ENCODE measurements at regions not wholly inside any gene's neighbourhood (a gene's known extent, or its start where the extent isn't known, plus 50 kb on each side); places are given as distances from the start of the nearest gene placed in this dataset.

DNA sequence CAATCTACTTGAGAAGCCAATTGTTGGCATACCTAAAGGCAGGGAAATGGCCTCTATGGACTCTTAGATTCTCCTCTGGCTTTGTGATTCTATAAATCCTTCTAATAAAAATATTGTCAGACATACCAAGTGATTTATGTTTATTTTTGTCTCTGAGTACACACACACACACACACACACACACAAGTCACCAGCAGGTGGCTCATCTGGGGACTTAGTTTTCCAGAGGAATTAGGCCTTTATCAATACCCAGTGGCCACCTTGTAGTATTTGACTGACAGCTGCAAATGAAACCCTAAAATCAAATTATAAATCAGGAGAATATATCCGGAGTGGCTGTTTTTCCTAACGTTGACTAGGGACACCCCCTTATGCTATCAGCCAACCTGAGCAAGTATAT is 258.5 kb downstream of the BRINP2 start:
- ChIA-PET POLR2A (no interaction called here), CTCF (no interaction called here)
- no peak overlapping the region for H3K27ac Mint-ChIP-seq

DNA sequence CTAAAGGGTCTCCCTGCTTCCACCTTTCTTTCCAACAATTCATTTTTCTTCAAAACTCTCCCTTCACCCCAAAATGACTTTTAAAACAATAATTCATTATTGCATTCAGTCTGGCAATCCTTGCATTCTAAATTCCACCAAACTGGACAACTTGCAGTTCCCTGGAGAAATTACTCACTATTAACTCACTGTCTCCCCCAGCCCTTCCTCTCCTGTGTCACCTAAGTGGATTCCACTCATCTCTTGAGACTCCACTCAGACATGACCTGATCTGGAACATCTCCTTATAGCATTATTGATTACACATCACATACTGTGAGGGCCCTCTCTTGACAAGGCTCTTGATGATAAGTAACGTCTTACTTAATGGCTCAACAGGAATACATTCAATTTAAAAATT is 257.1 kb downstream of the BRINP2 start:
- intact Hi-C loops (cut with micrococcal nuclease), result no loop called here
- Mint-ChIP-seq H3K4me3 (no peak overlapping the region), H3K27ac (no peak overlapping the region), H3K27me3 (no peaks in the 10 kb centered on the region), H3K36me3 (no peaks in the 10 kb centered on the region), H3K9me3 (peaks cover 0 to 18% (median 0%) of the 10 kb centered on the region in 11 donors), H3K4me1 (no peaks in the 10 kb centered on the region)
- ChIA-PET POLR2A (no interaction called here), CTCF (no interaction called here)
- no peaks in the 10 kb centered on the region for H3K36me3 ChIP-seq (ENCODE audit: control insufficient read depth in 2 of 3, insufficient read depth in 3 of 3, low read length in 3 of 3)
- H3K4me1 ChIP-seq (ENCODE audit: control insufficient read depth in 2 of 2, insufficient read depth in 2 of 2, low read length in 2 of 2), result no peaks in the 10 kb centered on the region
- H3K9me3 ChIP-seq (ENCODE audit: control insufficient read depth in 2 of 3, low read length in 3 of 3), result no peaks in the 10 kb centered on the region
- ATAC-seq, result no peak
- DNase-seq, result no peak
- no peak overlapping the region for H3K27ac ChIP-seq (ENCODE audit: low read depth, low read length)
- no peak overlapping the region for H3K4me3 ChIP-seq (ENCODE audit: low read length)
- H3K27me3 ChIP-seq (ENCODE audit: control insufficient read depth in 2 of 2, insufficient read depth in 2 of 2, low read length in 2 of 2), result no peaks in the 10 kb centered on the region

More for the DNA sequence above, 258.5 kb downstream of the BRINP2 start:
- H3K4me1 Mint-ChIP-seq, result no peaks in the 10 kb centered on the region
- no peaks in the 10 kb centered on the region for H3K36me3 Mint-ChIP-seq
- no peak overlapping the region for H3K4me3 Mint-ChIP-seq
- H3K9me3 ChIP-seq (ENCODE audit: control insufficient read depth in 2 of 3, low read length in 3 of 3), result no peaks in the 10 kb centered on the region
- H3K27me3 Mint-ChIP-seq, result no peaks in the 10 kb centered on the region
- DNase-seq (no peak), ATAC-seq (no peak)
- H3K27ac ChIP-seq (ENCODE audit: low read depth, low read length), result no peak overlapping the region
- H3K4me3 ChIP-seq (ENCODE audit: low read length), result no peak overlapping the region
- intact Hi-C loops (cut with micrococcal nuclease), result no loop called here
- no peaks in the 10 kb centered on the region for H3K36me3 ChIP-seq (ENCODE audit: control insufficient read depth in 2 of 3, insufficient read depth in 3 of 3, low read length in 3 of 3)
- H3K9me3 Mint-ChIP-seq, result peaks cover 0 to 18% (median 0%) of the 10 kb centered on the region in 11 donors
- no peaks in the 10 kb centered on the region for H3K27me3 ChIP-seq (ENCODE audit: control insufficient read depth in 2 of 2, insufficient read depth in 2 of 2, low read length in 2 of 2)
- no peaks in the 10 kb centered on the region for H3K4me1 ChIP-seq (ENCODE audit: control insufficient read depth in 2 of 2, insufficient read depth in 2 of 2, low read length in 2 of 2)

DNA sequence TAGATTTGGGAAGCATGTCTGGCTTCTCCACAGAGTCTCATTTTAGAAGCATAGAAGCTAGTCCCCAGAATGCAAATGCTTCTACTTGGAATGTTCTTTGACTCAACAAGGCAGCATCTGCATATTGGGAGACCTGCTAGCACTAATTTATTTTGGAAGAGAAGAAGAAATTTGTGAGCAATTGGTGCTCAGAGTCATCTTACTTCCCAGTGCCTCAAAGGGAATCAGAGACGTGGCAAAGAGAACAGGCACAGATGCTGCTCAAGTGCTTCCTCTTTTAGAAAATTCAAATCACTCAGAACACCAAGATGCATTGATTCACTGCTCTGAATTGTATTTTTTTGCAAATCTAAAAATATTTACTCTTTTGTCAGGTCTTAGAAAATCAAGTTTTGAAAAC is 255.7 kb downstream of the BRINP2 start:
- POLR2A ChIA-PET, result no interaction called here

DNA sequence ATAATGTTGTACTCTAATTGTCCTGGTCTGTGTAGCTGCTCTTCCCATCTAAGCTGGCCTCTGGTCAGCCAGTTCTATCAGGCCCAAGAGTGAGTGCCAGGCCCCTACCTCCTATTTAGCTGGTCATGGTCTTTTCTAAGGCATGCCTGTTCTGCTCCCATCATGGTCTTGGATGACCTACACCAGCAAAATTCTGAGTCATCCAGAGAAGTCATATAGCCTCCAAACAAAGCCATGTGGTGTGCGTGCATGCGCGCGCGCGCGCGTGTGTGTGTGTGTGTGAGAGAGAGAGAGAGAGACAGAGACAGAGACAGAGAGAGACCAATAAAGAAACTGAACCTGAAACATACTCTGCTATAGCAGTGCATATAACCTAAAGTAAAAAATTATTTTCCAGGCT is 254.4 kb downstream of the BRINP2 start:
- ChIA-PET POLR2A (interaction anchor here (0.8 kb wide), 1 partner anchor 188 kb away, joined by 3 read pairs; no protein-coding TSS in a partner anchor), CTCF (no interaction called here)
- DNase-seq (no peak), ATAC-seq (no peak)
- Mint-ChIP-seq H3K36me3 (no peaks in the 10 kb centered on the region), H3K27ac (no peak overlapping the region), H3K4me1 (no peaks in the 10 kb centered on the region), H3K4me3 (no peak overlapping the region), H3K9me3 (peaks cover 0 to 22% (median 0%) of the 10 kb centered on the region in 11 donors), H3K27me3 (no peaks in the 10 kb centered on the region)
- Histone ChIP-seq H3K36me3 (ENCODE audit: control insufficient read depth in 2 of 3, insufficient read depth in 3 of 3, low read length in 3 of 3) (no peaks in the 10 kb centered on the region), H3K4me3 (ENCODE audit: low read length) (no peak overlapping the region), H3K9me3 (ENCODE audit: control insufficient read depth in 2 of 3, low read length in 3 of 3) (no peaks in the 10 kb centered on the region), H3K4me1 (ENCODE audit: control insufficient read depth in 2 of 2, insufficient read depth in 2 of 2, low read length in 2 of 2) (no peaks in the 10 kb centered on the region), H3K27me3 (ENCODE audit: control insufficient read depth in 2 of 2, insufficient read depth in 2 of 2, low read length in 2 of 2) (no peaks in the 10 kb centered on the region), H3K27ac (ENCODE audit: low read depth, low read length) (no peak overlapping the region)
- intact Hi-C loops (cut with micrococcal nuclease), result no loop called here

More for the DNA sequence above, 255.7 kb downstream of the BRINP2 start:
- H3K27me3 Mint-ChIP-seq, result no peaks in the 10 kb centered on the region
- no peak overlapping the region for H3K27ac Mint-ChIP-seq
- no peaks in the 10 kb centered on the region for H3K4me1 Mint-ChIP-seq
- no peaks in the 10 kb centered on the region for H3K36me3 Mint-ChIP-seq
- Histone ChIP-seq H3K9me3 (ENCODE audit: control insufficient read depth in 2 of 3, low read length in 3 of 3) (no peaks in the 10 kb centered on the region), H3K36me3 (ENCODE audit: control insufficient read depth in 2 of 3, insufficient read depth in 3 of 3, low read length in 3 of 3) (no peaks in the 10 kb centered on the region), H3K4me3 (ENCODE audit: low read length) (no peak overlapping the region), H3K27me3 (ENCODE audit: control insufficient read depth in 2 of 2, insufficient read depth in 2 of 2, low read length in 2 of 2) (no peaks in the 10 kb centered on the region), H3K4me1 (ENCODE audit: control insufficient read depth in 2 of 2, insufficient read depth in 2 of 2, low read length in 2 of 2) (no peaks in the 10 kb centered on the region), H3K27ac (ENCODE audit: low read depth, low read length) (no peak overlapping the region)
- CTCF ChIA-PET, result no interaction called here
- ATAC-seq, result no peak
- intact Hi-C loops (cut with micrococcal nuclease), result no loop called here
- no peak overlapping the region for H3K4me3 Mint-ChIP-seq
- DNase-seq, result no peak
- peaks cover 0 to 22% (median 0%) of the 10 kb centered on the region in 11 donors for H3K9me3 Mint-ChIP-seq

DNA sequence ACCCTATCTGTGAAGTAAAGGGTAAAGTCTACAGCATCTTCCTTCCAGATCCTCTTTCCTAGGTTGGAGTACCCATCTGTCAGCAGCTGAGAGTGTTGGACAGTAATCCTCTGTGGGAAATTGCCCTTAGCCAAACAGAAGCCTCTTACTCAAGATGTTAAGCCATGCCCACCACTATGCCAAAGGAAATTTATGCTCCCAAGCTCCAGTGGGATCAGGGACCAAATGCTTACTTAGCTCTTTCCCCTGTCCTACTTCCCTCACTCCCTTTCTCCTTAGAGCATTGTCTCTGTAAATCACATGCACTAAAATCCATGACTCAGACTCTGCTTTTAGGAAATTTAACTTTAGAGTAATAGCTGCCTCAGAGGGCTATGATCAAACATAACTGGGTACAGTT is 254.0 kb downstream of the BRINP2 start:
- H3K27me3 Mint-ChIP-seq, result no peaks in the 10 kb centered on the region
- no peaks in the 10 kb centered on the region for H3K36me3 ChIP-seq (ENCODE audit: control insufficient read depth in 2 of 3, insufficient read depth in 3 of 3, low read length in 3 of 3)
- no peaks in the 10 kb centered on the region for H3K4me1 Mint-ChIP-seq
- ATAC-seq, result no peak
- ChIA-PET POLR2A (interaction anchor here (0.8 kb wide), 1 partner anchor 189 kb away, joined by 3 read pairs; no protein-coding TSS in a partner anchor), CTCF (no interaction called here)
- H3K27ac ChIP-seq (ENCODE audit: low read depth, low read length), result no peak overlapping the region
- H3K4me3 ChIP-seq (ENCODE audit: low read length), result no peak overlapping the region
- peaks cover 0 to 22% (median 0%) of the 10 kb centered on the region in 11 donors for H3K9me3 Mint-ChIP-seq
- H3K36me3 Mint-ChIP-seq, result no peaks in the 10 kb centered on the region
- no peaks in the 10 kb centered on the region for H3K27me3 ChIP-seq (ENCODE audit: control insufficient read depth in 2 of 2, insufficient read depth in 2 of 2, low read length in 2 of 2)
- intact Hi-C loops (cut with micrococcal nuclease), result no loop called here
- H3K4me1 ChIP-seq (ENCODE audit: control insufficient read depth in 2 of 2, insufficient read depth in 2 of 2, low read length in 2 of 2), result no peaks in the 10 kb centered on the region
- no peak overlapping the region for H3K27ac Mint-ChIP-seq
- DNase-seq, result no peak
- no peak overlapping the region for H3K4me3 Mint-ChIP-seq
- no peaks in the 10 kb centered on the region for H3K9me3 ChIP-seq (ENCODE audit: control insufficient read depth in 2 of 3, low read length in 3 of 3)

DNA sequence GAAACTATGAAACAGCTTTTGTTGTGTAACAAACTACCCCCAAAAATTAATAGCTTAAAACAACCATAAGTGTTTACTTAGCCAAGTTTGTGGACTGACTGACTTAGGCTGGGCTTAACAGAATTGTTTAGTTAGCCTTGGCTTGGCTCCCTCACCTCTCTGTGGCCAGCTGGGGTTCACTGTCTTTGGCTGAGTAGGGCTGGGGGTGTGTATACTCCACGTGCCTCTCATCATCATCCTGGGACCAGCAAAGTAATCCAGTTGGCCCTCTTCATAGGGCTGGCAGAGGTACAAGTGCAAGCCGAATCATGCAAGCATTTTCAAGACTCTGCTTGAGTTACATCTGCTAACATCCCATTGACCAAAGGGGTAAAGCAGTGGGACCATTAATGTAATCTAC is 252.3 kb downstream of the BRINP2 start:
- H3K36me3 ChIP-seq (ENCODE audit: control insufficient read depth in 2 of 3, insufficient read depth in 3 of 3, low read length in 3 of 3), result no peaks in the 10 kb centered on the region
- DNase-seq, result no peak
- no peak overlapping the region for H3K4me3 Mint-ChIP-seq
- intact Hi-C loops (cut with micrococcal nuclease), result no loop called here
- no peak overlapping the region for H3K27ac Mint-ChIP-seq
- H3K27me3 ChIP-seq (ENCODE audit: control insufficient read depth in 2 of 2, insufficient read depth in 2 of 2, low read length in 2 of 2), result no peaks in the 10 kb centered on the region
- no peak for ATAC-seq
- no peaks in the 10 kb centered on the region for H3K4me1 ChIP-seq (ENCODE audit: control insufficient read depth in 2 of 2, insufficient read depth in 2 of 2, low read length in 2 of 2)
- H3K4me3 ChIP-seq (ENCODE audit: low read length), result no peak overlapping the region
- H3K4me1 Mint-ChIP-seq, result no peaks in the 10 kb centered on the region
- no peaks in the 10 kb centered on the region for H3K9me3 ChIP-seq (ENCODE audit: control insufficient read depth in 2 of 3, low read length in 3 of 3)
- no peak overlapping the region for H3K27ac ChIP-seq (ENCODE audit: low read depth, low read length)
- no peaks in the 10 kb centered on the region for H3K36me3 Mint-ChIP-seq
- CTCF ChIA-PET, result no interaction called here
- peaks cover 0 to 22% (median 0%) of the 10 kb centered on the region in 11 donors for H3K9me3 Mint-ChIP-seq
- POLR2A ChIA-PET, result no interaction called here
- no peaks in the 10 kb centered on the region for H3K27me3 Mint-ChIP-seq

DNA sequence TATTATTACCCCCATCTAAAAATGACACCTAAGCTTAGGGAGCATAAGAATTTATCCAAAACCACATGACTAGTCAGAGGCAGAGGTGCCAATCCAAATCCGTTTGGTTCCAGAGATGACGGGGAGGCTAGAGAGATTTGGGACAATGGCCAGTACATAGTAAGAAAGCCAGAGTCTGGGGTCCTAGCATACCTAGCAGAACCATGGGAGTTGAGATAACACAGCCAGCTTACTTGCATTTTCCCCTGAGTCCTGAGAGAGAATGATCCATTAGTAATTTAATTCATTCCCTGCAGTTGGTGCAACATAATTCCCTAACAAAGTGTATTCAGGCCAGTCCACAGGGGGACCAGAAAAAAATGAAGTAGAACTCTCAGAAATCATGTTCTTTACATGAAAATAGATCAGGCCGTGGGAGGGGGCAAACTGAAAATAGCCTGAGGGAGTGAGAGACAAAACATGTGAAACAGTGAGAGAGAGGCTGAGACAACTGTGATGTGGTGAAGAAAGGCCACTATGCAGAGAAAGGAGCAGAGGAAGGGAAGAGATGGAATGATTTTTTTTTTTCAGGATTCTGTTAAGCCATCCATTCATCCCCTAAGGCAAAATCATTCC is 243.3 kb downstream of the BRINP2 start:
- no peaks in the 10 kb centered on the region for H3K36me3 Mint-ChIP-seq
- Histone ChIP-seq H3K4me1 (ENCODE audit: control insufficient read depth in 2 of 2, insufficient read depth in 2 of 2, low read length in 2 of 2) (no peaks in the 10 kb centered on the region), H3K36me3 (ENCODE audit: control insufficient read depth in 2 of 3, insufficient read depth in 3 of 3, low read length in 3 of 3) (no peaks in the 10 kb centered on the region), H3K4me3 (ENCODE audit: low read length) (no peak overlapping the region), H3K27me3 (ENCODE audit: control insufficient read depth in 2 of 2, insufficient read depth in 2 of 2, low read length in 2 of 2) (no peaks in the 10 kb centered on the region), H3K27ac (ENCODE audit: low read depth, low read length) (no peak overlapping the region), H3K9me3 (ENCODE audit: control insufficient read depth in 2 of 3, low read length in 3 of 3) (no peaks in the 10 kb centered on the region)
- intact Hi-C loops (cut with micrococcal nuclease), result no loop called here
- no peak for DNase-seq
- no peaks in the 10 kb centered on the region for H3K4me1 Mint-ChIP-seq
- no peak overlapping the region for H3K27ac Mint-ChIP-seq
- H3K9me3 Mint-ChIP-seq, result peaks cover 0 to 15% (median 5%) of the 10 kb centered on the region in 11 donors
- no peak overlapping the region for H3K4me3 Mint-ChIP-seq
- CTCF ChIA-PET, result no interaction called here
- no peak for ATAC-seq
- POLR2A ChIA-PET, result no interaction called here
- H3K27me3 Mint-ChIP-seq, result peaks cover 0 to 5% (median 0%) of the 10 kb centered on the region in 5 donors

Measured in naive thymus-derived CD4-positive, alpha-beta T cell (primary cell).